Small intestine (tissue), 7 donors: ENCODE measurements at regions not wholly inside any gene's neighbourhood (a gene's known extent, or its start where the extent isn't known, plus 50 kb on each side); places are given as distances from the start of the nearest gene placed in this dataset.
"Not testable (repeated sequence)": the region's sequence is repeated elsewhere in the genome, so short reads cannot be mapped to it uniquely, and the experiment has no call there.

ENCODE experiments used
- DNase-seq, 2 donors: peaks; one replicate each; pipeline versions ENCODE4 v3.0.0 to v3.0.0-alpha.2; 2013
- FAIRE-seq: peaks from 2 replicates; lab custom pipeline; 2012; peaks lifted over from hg19 to GRCh38; lab: Jason Lieb, UNC
- H3K27ac ChIP-seq, 3 donors: one replicate each; pipeline ENCODE4 v1.5.1; 2013; ENCODE audit warnings: low read length in 2 of 3, mild to moderate bottlenecking in 2 of 3, control low read depth in 1 of 3, inconsistent platforms in 1 of 3, low read depth in 1 of 3, moderate library complexity in 1 of 3
- H3K27me3 ChIP-seq, 3 donors: one replicate each; pipeline ENCODE4 v1.6.1; 2013; ENCODE audit warnings: low read length in 3 of 3, inconsistent platforms in 1 of 3; ENCODE audit not compliant: control insufficient read depth in 3 of 3, insufficient read depth in 3 of 3
- H3K36me3 ChIP-seq, 3 donors: one replicate each; pipeline ENCODE4 v1.6.1; 2013; ENCODE audit warnings: low read length in 3 of 3, inconsistent platforms in 1 of 3, low read depth in 1 of 3, mild to moderate bottlenecking in 1 of 3, moderate library complexity in 1 of 3; ENCODE audit not compliant: control insufficient read depth in 3 of 3, insufficient read depth in 2 of 3
- H3K4me1 ChIP-seq, 3 donors: one replicate each; pipeline ENCODE4 v1.6.1; 2013; ENCODE audit warnings: low read length in 2 of 3, inconsistent platforms in 1 of 3, low read depth in 1 of 3, mild to moderate bottlenecking in 1 of 3, moderate library complexity in 1 of 3; ENCODE audit not compliant: control insufficient read depth in 3 of 3, insufficient read depth in 2 of 3
- H3K4me3 ChIP-seq, 3 donors: one replicate each; pipeline ENCODE4 v1.5.1; 2013; ENCODE audit warnings: low read length in 3 of 3, control low read depth in 1 of 3, inconsistent platforms in 1 of 3, low read depth in 1 of 3, mild to moderate bottlenecking in 1 of 3, moderate library complexity in 1 of 3
- H3K9me3 ChIP-seq, 2 donors: one replicate each; pipeline ENCODE4 v1.6.1; 2013; ENCODE audit warnings: low read depth in 1 of 2, low read length in 1 of 2; ENCODE audit not compliant: control insufficient read depth in 2 of 2, insufficient read depth in 1 of 2
- WGBS, 3 donors: extraction: QIAGEN DNeasy Blood & Tissue Kit; methylation state at CpG; one replicate each; pipeline ENCODE4 v1.1.7; 2013; 5-methylcytosine and 5-hydroxymethylcytosine counted together
- donor health status: healthy with polysubstance abuse.
- donor health status: control.
- donor health status: control.
- donor health status: Bipolar disorder and iron deficiency.
- donor health status: healthy.

DNA sequence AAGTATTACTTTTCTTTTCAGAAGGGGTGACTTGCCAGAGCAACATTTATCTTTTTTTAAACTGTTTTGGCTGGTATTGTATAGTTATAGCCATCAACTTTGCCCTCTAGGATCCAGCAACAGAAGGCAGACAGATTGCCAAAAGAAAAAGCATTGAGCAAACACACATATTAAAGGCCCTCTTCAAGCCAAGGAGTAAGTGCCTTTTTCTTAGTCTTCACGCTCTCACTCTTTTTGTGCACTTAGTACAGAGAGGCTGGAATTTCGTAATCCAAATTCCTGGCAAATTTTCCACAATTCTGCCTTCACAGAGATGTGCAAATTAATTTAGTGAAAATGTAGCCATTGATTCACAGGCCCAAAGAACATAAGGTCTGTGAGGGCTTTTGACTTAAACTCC, 253.1 kb upstream of the EDA2R start:
- no peak overlapping the region for H3K27ac ChIP-seq
- WGBS, 3 donors, result 59 to 83% (median 82%) methylated on average over 2 of the region's 2 CpGs
- no peak for DNase-seq
- no peaks in the 10 kb centered on the region for H3K27me3 ChIP-seq
- no peaks in the 10 kb centered on the region for H3K9me3 ChIP-seq
- H3K4me3 ChIP-seq, result no peak overlapping the region
- no peak for FAIRE-seq
- H3K36me3 ChIP-seq, result no peaks in the 10 kb centered on the region
- H3K4me1 ChIP-seq, result no peaks in the 10 kb centered on the region

DNA sequence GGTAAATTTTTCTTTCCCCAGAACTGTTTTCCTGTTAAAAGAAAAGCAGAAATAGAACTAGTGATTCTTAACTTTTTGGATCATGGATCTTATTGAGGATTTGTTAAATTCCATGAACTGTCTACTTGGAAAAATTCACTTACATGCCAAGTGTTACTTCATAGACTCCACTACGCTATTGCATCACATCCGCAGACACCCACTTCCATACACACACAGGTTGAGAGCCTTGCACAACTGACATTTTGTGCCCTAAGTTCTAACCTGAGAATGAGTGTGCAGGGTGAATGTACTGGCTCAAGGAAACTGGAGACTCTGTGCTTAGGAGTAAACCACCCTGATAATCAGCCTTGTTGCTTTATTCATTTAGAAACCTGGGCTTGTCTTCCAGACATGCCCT, 250.5 kb upstream of the EDA2R start:
- Histone ChIP-seq H3K4me3 (no peak overlapping the region), H3K36me3 (no peaks in the 10 kb centered on the region), H3K27ac (no peak overlapping the region), H3K27me3 (no peaks in the 10 kb centered on the region), H3K9me3 (no peaks in the 10 kb centered on the region), H3K4me1 (no peaks in the 10 kb centered on the region)
- no peak for DNase-seq
- FAIRE-seq, result no peak
- WGBS, 3 donors, result 69 to 91% (median 90%) methylated on average over 2 of the region's 2 CpGs

- H3K27ac ChIP-seq, result no peak overlapping the region
- no peaks in the 10 kb centered on the region for H3K27me3 ChIP-seq
- H3K36me3 ChIP-seq, result no peaks in the 10 kb centered on the region
- FAIRE-seq, result no peak
- H3K4me1 ChIP-seq, result no peaks in the 10 kb centered on the region
- H3K9me3 ChIP-seq, result no peaks in the 10 kb centered on the region
- no peak overlapping the region for H3K4me3 ChIP-seq
- no peak for DNase-seq
- 73 to 88% (median 75%) methylated on average over 2 of the region's 2 CpGs for WGBS, 3 donors
Observed at GRCh38 chrX:66882101-66882500, 243.2 kb upstream of the EDA2R start.

- H3K4me1 ChIP-seq, result no peaks in the 10 kb centered on the region
- no peaks in the 10 kb centered on the region for H3K36me3 ChIP-seq
- H3K9me3 ChIP-seq, result no peaks in the 10 kb centered on the region
- DNase-seq (no peak), FAIRE-seq (no peak)
- H3K27ac ChIP-seq, result no peak overlapping the region
- H3K4me3 ChIP-seq, result no peak overlapping the region
- 20 to 48% (median 28%) methylated on average over 2 of the region's 2 CpGs for WGBS, 3 donors
- H3K27me3 ChIP-seq, result no peaks in the 10 kb centered on the region
Observed at GRCh38 chrX:66876776-66877175, 237.9 kb upstream of the EDA2R start.

DNA sequence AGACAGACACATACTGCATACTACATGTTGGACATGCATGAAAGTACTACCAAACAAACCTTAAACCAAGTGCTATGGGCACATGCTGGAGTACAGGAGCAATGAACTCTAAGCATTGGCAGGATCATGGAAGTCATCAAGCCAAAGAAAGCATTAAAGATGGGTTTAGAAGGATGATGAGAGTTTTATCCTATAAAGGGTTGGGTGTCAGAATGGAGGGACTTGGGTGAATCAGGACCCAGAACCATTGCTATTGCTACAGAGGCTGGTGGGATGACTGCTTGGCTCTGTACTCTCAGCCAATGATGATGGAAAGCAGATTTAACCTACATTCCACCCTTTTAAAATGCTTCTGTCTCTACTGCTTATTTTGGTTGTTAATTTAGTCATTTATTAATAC, 233.9 kb upstream of the EDA2R start:
- Histone ChIP-seq H3K4me1 (no peaks in the 10 kb centered on the region), H3K27ac (no peak overlapping the region), H3K4me3 (no peak overlapping the region), H3K27me3 (no peaks in the 10 kb centered on the region), H3K9me3 (no peaks in the 10 kb centered on the region), H3K36me3 (no peaks in the 10 kb centered on the region)
- FAIRE-seq (no peak), DNase-seq (no peak)

DNA sequence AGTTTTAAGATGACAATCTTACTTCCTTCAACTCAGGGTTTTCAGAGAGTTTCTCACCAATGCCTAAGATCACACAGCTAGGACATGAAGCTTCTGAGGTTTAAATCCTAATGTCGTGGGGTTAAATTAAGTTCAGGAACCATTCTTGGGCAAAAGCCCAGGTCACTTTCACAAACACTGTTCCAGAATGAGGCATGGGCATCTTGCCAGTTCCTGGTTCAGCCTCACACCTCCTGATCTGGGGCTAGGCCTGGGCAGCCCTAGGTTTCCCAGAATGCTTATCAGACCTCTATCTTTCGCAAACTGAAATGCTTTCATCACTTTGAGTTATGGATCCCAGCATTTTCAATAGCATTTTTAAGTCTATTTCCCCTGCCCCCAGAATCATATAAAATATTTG, 224.8 kb upstream of the EDA2R start:
- 64 to 87% (median 84%) methylated on average over 2 of the region's 2 CpGs for WGBS, 3 donors
- FAIRE-seq, result no peak

DNA sequence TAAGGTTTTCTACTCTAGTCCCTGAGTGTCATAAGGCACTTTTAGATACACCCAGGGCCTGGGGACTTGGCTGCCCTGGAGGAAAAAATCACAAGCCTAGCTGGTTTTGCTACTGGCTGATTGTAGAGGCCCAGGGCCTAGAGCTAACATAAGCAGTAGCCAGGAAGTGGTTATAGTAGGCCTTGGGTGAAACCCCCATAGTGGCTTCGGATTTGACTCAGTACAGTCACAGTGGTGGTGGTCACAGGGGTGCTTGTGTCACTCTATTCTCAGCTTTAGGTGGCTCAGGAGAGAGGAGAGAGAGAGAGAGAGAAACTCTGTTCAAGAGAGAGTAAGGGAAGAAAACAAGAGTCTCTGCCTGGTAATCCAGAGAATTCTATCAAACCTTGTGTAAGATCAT, 194.5 kb upstream of the EDA2R start:
- H3K27me3 ChIP-seq, result no peaks in the 10 kb centered on the region
- no peaks in the 10 kb centered on the region for H3K36me3 ChIP-seq
- FAIRE-seq (no peak), DNase-seq (no peak)
- 48 to 65% (median 55%) methylated on average over 1 of the region's 1 CpG for WGBS, 3 donors
- no peak overlapping the region for H3K4me3 ChIP-seq
- peaks cover 0 to 16% of the 10 kb centered on the region in 2 donors for H3K9me3 ChIP-seq
- no peak overlapping the region for H3K27ac ChIP-seq
- H3K4me1 ChIP-seq, result no peaks in the 10 kb centered on the region

More for the DNA sequence above, 224.8 kb upstream of the EDA2R start:
- no peaks in the 10 kb centered on the region for H3K36me3 ChIP-seq
- H3K4me3 ChIP-seq, result no peak overlapping the region
- no peaks in the 10 kb centered on the region for H3K9me3 ChIP-seq
- no peak overlapping the region for H3K27ac ChIP-seq
- H3K4me1 ChIP-seq, result no peaks in the 10 kb centered on the region
- no peaks in the 10 kb centered on the region for H3K27me3 ChIP-seq
- DNase-seq, result no peak

DNA sequence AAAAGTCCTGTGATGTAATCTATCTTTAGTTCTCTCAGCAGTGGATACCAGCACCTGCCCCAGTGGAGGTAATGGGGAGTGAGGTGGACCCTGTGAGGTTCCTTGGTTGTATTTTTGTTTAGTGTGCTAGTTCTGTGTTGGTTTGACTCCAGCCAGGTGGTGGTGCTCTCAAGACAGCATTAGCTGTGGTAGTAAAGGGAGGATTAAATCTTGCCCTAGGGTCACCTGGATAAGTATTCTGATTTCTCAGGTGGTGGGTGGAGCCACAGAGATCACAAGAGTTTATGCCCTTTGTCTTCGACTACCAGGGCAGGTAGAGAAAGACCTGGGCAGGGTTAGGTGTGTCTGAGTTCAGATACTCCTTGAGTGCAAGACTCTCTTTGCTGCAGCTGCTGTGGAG, 176.3 kb upstream of the EDA2R start:
- Histone ChIP-seq H3K27me3 (no peaks in the 10 kb centered on the region), H3K4me3 (no peak overlapping the region), H3K9me3 (peaks cover 0 to 11% of the 10 kb centered on the region in 2 donors), H3K27ac (no peak overlapping the region), H3K4me1 (no peaks in the 10 kb centered on the region), H3K36me3 (no peaks in the 10 kb centered on the region)
- 25 to 70% (median 33%) methylated on average over 1 of the region's 1 CpG for WGBS, 3 donors
- DNase-seq (no peak), FAIRE-seq (no peak)

DNA sequence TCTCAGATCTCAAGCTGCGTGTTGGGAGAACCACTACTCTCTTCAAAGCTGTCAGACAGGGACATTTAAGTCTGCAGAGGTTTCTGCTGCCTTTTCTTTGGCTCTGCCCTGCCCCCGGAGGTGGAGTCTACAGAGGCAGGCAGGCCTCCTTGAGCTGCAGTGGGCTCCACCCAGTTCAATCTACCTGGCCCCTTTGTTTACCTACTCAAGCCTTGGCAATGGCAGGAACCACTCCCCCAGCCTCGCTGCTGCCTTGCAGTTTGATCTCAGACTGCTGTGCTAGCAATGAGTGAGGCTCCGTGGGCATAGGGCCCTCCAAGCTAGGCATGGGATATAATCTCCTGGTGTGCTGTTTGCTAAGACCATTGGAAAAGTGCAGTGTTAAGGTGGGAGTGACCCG, 155.6 kb upstream of the EDA2R start:
- H3K36me3 ChIP-seq, H3K27ac ChIP-seq, H3K4me3 ChIP-seq, FAIRE-seq, H3K4me1 ChIP-seq, H3K9me3 ChIP-seq, DNase-seq, H3K27me3 ChIP-seq: not testable (repeated sequence)
- 63 to 79% (median 73%) methylated on average over 5 of the region's 5 CpGs for WGBS, 3 donors
